Loucy (cell line): ENCODE measurements at regions not wholly inside any gene's neighbourhood (a gene's known extent, or its start where the extent isn't known, plus 50 kb on each side); places are given as distances from the start of the nearest gene placed in this dataset.

Experiments used
- CTCF ChIP-seq: fragments of 200-600 bp; sonication (generic); conservative IDR thresholded peaks from 2 replicates; pipeline ENCODE4 v1.5.1; 2014; ENCODE audit warnings: mild to moderate bottlenecking, antibody characterized with exemption, low read length
- EZH2phosphoT487 ChIP-seq: fragments of 200-600 bp; IDR thresholded peaks from 2 replicates; pipeline ENCODE4 v1.6.1; 2018; ENCODE audit warnings: antibody characterized with exemption, mild to moderate bottlenecking, moderate library complexity, borderline replicate concordance

GRCh38 chr7:96774358-96774757 is 64.7 kb upstream of the SEM1 start:
- TF ChIP-seq CTCF (no peak), EZH2phosphoT487 (no peak)
